ENCODE measurements at regions not wholly inside any gene's neighbourhood (a gene's known extent, or its start where the extent isn't known, plus 50 kb on each side); places are given as distances from the start of the nearest gene placed in this dataset.

GRCh38 chr11:88404391-88404790 is 66.9 kb upstream of the CTSC start:
- no peaks in the 10 kb centered on the region for H3K9me3 ChIP-seq

GRCh38 chr11:88402784-88403183 is 65.2 kb upstream of the CTSC start:
- H3K27ac ChIP-seq, result peak overlapping the region in 1 of 2 donors; percentile 20
- no peaks in the 10 kb centered on the region for H3K36me3 ChIP-seq
- no peak for DNase-seq (ENCODE audit: low spot score)
- peaks cover 0 to 6% of the 10 kb centered on the region in 2 donors for H3K4me1 ChIP-seq
- no peak for TF ChIP-seq CTCF (IDR thresholded peaks at IDR 0.05)
- H3K9me3 ChIP-seq, result no peaks in the 10 kb centered on the region
- no peaks in the 10 kb centered on the region for H3K27me3 ChIP-seq
- no peak overlapping the region for H3K4me3 ChIP-seq

More at GRCh38 chr11:88404391-88404790, 66.9 kb upstream of the CTSC start:
- Histone ChIP-seq H3K4me1 (peaks cover 0 to 6% of the 10 kb centered on the region in 2 donors), H3K27me3 (no peaks in the 10 kb centered on the region), H3K27ac (peak overlapping the region in 1 of 2 donors; percentile 13), H3K4me3 (no peak overlapping the region), H3K36me3 (no peaks in the 10 kb centered on the region)
- no peak for TF ChIP-seq CTCF (IDR thresholded peaks at IDR 0.05)
- DNase-seq (ENCODE audit: low spot score), result no peak

GRCh38 chr11:88402192-88402715 is 64.7 kb upstream of the CTSC start:
- no peak for DNase-seq (ENCODE audit: low spot score)
- no peaks in the 10 kb centered on the region for H3K9me3 ChIP-seq
- H3K27ac ChIP-seq, result peak overlapping the region in 1 of 2 donors; percentile 20
- no peak overlapping the region for H3K4me3 ChIP-seq
- peaks cover 0 to 6% of the 10 kb centered on the region in 2 donors for H3K4me1 ChIP-seq
- H3K36me3 ChIP-seq, result no peaks in the 10 kb centered on the region
- TF ChIP-seq CTCF (IDR thresholded peaks at IDR 0.05), result no peak
- H3K27me3 ChIP-seq, result no peaks in the 10 kb centered on the region

GRCh38 chr11:88398791-88399570 is 61.4 kb upstream of the CTSC start:
- H3K27me3 ChIP-seq, result no peaks in the 10 kb centered on the region
- H3K4me1 ChIP-seq, result no peaks in the 10 kb centered on the region
- H3K36me3 ChIP-seq, result no peaks in the 10 kb centered on the region
- no peak overlapping the region for H3K27ac ChIP-seq
- no peak overlapping the region for H3K4me3 ChIP-seq
- DNase-seq (ENCODE audit: low spot score), result no peak
- no peak for TF ChIP-seq CTCF (IDR thresholded peaks at IDR 0.05)
- H3K9me3 ChIP-seq, result no peaks in the 10 kb centered on the region

- Histone ChIP-seq H3K4me3 (no peak overlapping the region), H3K27ac (no peak overlapping the region), H3K4me1 (no peaks in the 10 kb centered on the region), H3K27me3 (no peaks in the 10 kb centered on the region), H3K36me3 (no peaks in the 10 kb centered on the region), H3K9me3 (no peaks in the 10 kb centered on the region)
- TF ChIP-seq CTCF (IDR thresholded peaks at IDR 0.05), result no peak
- no peak for DNase-seq (ENCODE audit: low spot score)
Observed at GRCh38 chr11:88398372-88398771, 60.8 kb upstream of the CTSC start.

All from right atrium auricular region (tissue), 2 donors.